HCT116 (cell line): ENCODE measurements at regions not wholly inside any gene's neighbourhood (a gene's known extent, or its start where the extent isn't known, plus 50 kb on each side); places are given as distances from the start of the nearest gene placed in this dataset.
"Not testable (repeated sequence)": the region's sequence is repeated elsewhere in the genome, so short reads cannot be mapped to it uniquely, and the experiment has no call there.

Experiments
- ATAC-seq: fragments of 200-7000 bp; cut with Tn5 transposase; 2 replicates; pipeline ENCODE4 v1.9.1; 2020; ENCODE audit warnings: mild to moderate bottlenecking, moderate library complexity
- BruUV-seq: library from RNA; stranded (reverse); fragments of 400-500 nt; replicated peaks from 2 replicates; lab custom pipeline; 2021; lab: Mats Ljungman, UMichigan
- CTCF ChIA-PET: fragments of 300-600 bp; sonication (Branson Sonifier 250); formaldehyde crosslinking; loops from one replicate; lab custom pipeline; 2021; ENCODE audit warnings: antibody characterized with exemption; lab: Charles Lee
- POLR2A ChIA-PET: fragments of 300-600, 350-600 bp; sonication (Branson Sonifier 250); formaldehyde crosslinking; loops from one replicate; lab custom pipeline; 2021; ENCODE audit warnings: antibody characterized with exemption; lab: Charles Lee
- RAD21 ChIA-PET, 2 experiments: fragments of 300-600 bp; sonication (Branson Sonifier 250); formaldehyde crosslinking; loops; one replicate each; lab custom pipeline; 2023; ENCODE audit warnings: low total read pairs in 2 of 2; ENCODE audit not compliant: uncharacterized antibody in 2 of 2, unreplicated experiment in 2 of 2, low non-redundant PET in 1 of 2; lab: Charles Lee
- DNase-seq: peaks from one replicate; pipeline ENCODE4 v3.0.0-alpha.2; 2010; ENCODE audit warnings: low read depth, low spot score
- H2AFZ ChIP-seq: fragments of 200-600 bp; shearing (Covaris generic), sonication (generic); 2 replicates; pipeline ENCODE4 v1.6.1; 2017; ENCODE audit warnings: low read depth, mixed run types, mixed read lengths, antibody characterized with exemption, low read length; ENCODE audit not compliant: poor library complexity, severe bottlenecking
- H3K27ac ChIP-seq: 2 replicates; pipeline ENCODE4 v1.5.1; 2012; ENCODE audit warnings: low read depth, low read length
- H3K27me3 ChIP-seq: fragments of 200-600 bp; sonication (generic); 2 replicates; pipeline ENCODE4 v1.6.1; 2016; ENCODE audit warnings: mixed run types, low read length, mixed read lengths; ENCODE audit not compliant: insufficient read depth
- H3K36me3 ChIP-seq, 2 experiments: fragments of 200-500 bp in 1 of 2; fragments of 200-600 bp in 1 of 2; sonication (Bioruptor generic) in 1 of 2; sonication (generic) in 1 of 2; 2 replicates each; pipeline versions ENCODE4 v1.5.1 to v1.6.1; 2014 to 2016; ENCODE audit warnings: low read length in 2 of 2, inconsistent platforms in 1 of 2, mixed read lengths in 1 of 2, mixed run types in 1 of 2; ENCODE audit not compliant: insufficient read depth in 2 of 2, control insufficient read depth in 1 of 2
- H3K4me1 ChIP-seq, 2 experiments: fragments of 200-600 bp in 1 of 2; sonication (generic) in 1 of 2; 2 replicates each; pipeline versions ENCODE4 v1.5.1 to v1.6.1; 2012 to 2017; ENCODE audit warnings: low read length in 2 of 2, inconsistent platforms in 1 of 2, mild to moderate bottlenecking in 1 of 2, mixed read lengths in 1 of 2, mixed run types in 1 of 2, moderate library complexity in 1 of 2; ENCODE audit not compliant: insufficient read depth in 2 of 2, control insufficient read depth in 1 of 2
- H3K4me2 ChIP-seq: fragments of 200-600 bp; sonication (generic); 2 replicates; pipeline ENCODE4 v1.6.1; 2017; ENCODE audit warnings: mixed run types, low read length, mixed read lengths
- H3K4me3 ChIP-seq, 2 experiments: fragments of 200-600 bp in 1 of 2; sonication (generic) in 1 of 2; replicated peaks in 1 of 2; 2 replicates each; pipeline ENCODE4 v1.5.1; 2011 to 2016; ENCODE audit warnings: low read length in 2 of 2, control low read depth in 1 of 2, low read depth in 1 of 2, mild to moderate bottlenecking in 1 of 2, mixed read lengths in 1 of 2, mixed run types in 1 of 2
- H3K79me2 ChIP-seq: fragments of 200-600 bp; sonication (generic); 2 replicates; pipeline ENCODE4 v1.6.1; 2017; ENCODE audit warnings: mild to moderate bottlenecking, mixed run types, low read length, moderate library complexity, mixed read lengths; ENCODE audit not compliant: insufficient read depth
- H3K9ac ChIP-seq: fragments of 200-600 bp; sonication (generic); 2 replicates; pipeline ENCODE4 v1.6.1; 2016; ENCODE audit warnings: low read length, mixed read lengths
- H3K9me2 ChIP-seq: fragments of 200-600 bp; sonication (generic), shearing (Covaris generic); 2 replicates; pipeline ENCODE4 v1.6.1; 2017; ENCODE audit warnings: mixed run types, mild to moderate bottlenecking, moderate library complexity; ENCODE audit not compliant: insufficient read depth
- H3K9me3 ChIP-seq, 2 experiments: fragments of 200-500 bp in 1 of 2; fragments of 200-600 bp in 1 of 2; sonication (Bioruptor generic) in 1 of 2; sonication (generic) in 1 of 2; 2 replicates each; pipeline ENCODE4 v1.6.1; 2014 to 2017; ENCODE audit warnings: low read length in 2 of 2, mixed read lengths in 2 of 2, inconsistent platforms in 1 of 2, low read depth in 1 of 2, mild to moderate bottlenecking in 1 of 2, mixed run types in 1 of 2, moderate library complexity in 1 of 2; ENCODE audit not compliant: control insufficient read depth in 1 of 2, insufficient read depth in 1 of 2
- H4K20me1 ChIP-seq: fragments of 200-600 bp; sonication (generic), shearing (Covaris generic); 2 replicates; pipeline ENCODE4 v1.6.1; 2017; ENCODE audit warnings: mixed run types, mild to moderate bottlenecking, moderate library complexity; ENCODE audit not compliant: insufficient read depth
- CBX3 ChIP-seq: IDR thresholded peaks from 2 replicates; pipeline ENCODE4 v1.6.1; 2012; ENCODE audit warnings: low read depth
- CEBPB ChIP-seq: IDR thresholded peaks from 2 replicates; pipeline ENCODE4 v1.6.1; 2012; ENCODE audit warnings: low read depth
- FOSL1 ChIP-seq: IDR thresholded peaks from 2 replicates; pipeline ENCODE4 v1.6.1; 2012; ENCODE audit warnings: low read depth
- POLR2A ChIP-seq: IDR thresholded peaks from 2 replicates; pipeline ENCODE4 v1.7.0; 2011; ENCODE audit warnings: borderline replicate concordance; ENCODE audit not compliant: insufficient read depth, insufficient read length; ENCODE audit errors: extremely low read depth
- POLR2AphosphoS5 ChIP-seq: IDR thresholded peaks from 2 replicates; pipeline ENCODE4 v1.6.1; 2011; ENCODE audit warnings: mild to moderate bottlenecking, low read depth, low read length, moderate library complexity
- SP1 ChIP-seq: IDR thresholded peaks from 2 replicates; pipeline ENCODE4 v1.6.1; 2012; ENCODE audit warnings: low read depth
- SRF ChIP-seq: IDR thresholded peaks from 2 replicates; pipeline ENCODE4 v1.6.1; 2012; ENCODE audit warnings: low read depth
- TCF7L2 ChIP-seq: IDR thresholded peaks from 2 replicates; pipeline ENCODE4 v1.7.0; 2011; ENCODE audit warnings: borderline replicate concordance, inconsistent platforms; ENCODE audit not compliant: insufficient read depth, insufficient read length; ENCODE audit errors: extremely low read depth
- YY1 ChIP-seq: IDR thresholded peaks from 2 replicates; pipeline ENCODE4 v1.6.1; 2011; ENCODE audit warnings: low read length, low read depth, moderate library complexity, mild to moderate bottlenecking; ENCODE audit not compliant: insufficient replicate concordance; ENCODE audit errors: extremely low read depth
- ZNF274 ChIP-seq: fragments of 200-500 bp; sonication (Bioruptor generic); IDR thresholded peaks from 2 replicates; pipeline ENCODE4 v1.6.1; 2014; ENCODE audit warnings: mild to moderate bottlenecking, low read depth, low read length, inconsistent platforms
- intact Hi-C: fragments of 100-400 bp; cut with micrococcal nuclease; formaldehyde crosslinking; loops from 2 replicates; pipeline ENCODE4 v1.10.0; 2022
- TF ChIP-seq, protein P1 (sequence below): IDR thresholded peaks from 2 replicates; pipeline ENCODE4 v1.6.1; 2012

GRCh38 chr3:181189556-181189955, 200.0 kb upstream of the DNAJC19 start (continued):
- no peak for TF ChIP-seq YY1
- no peak for TF ChIP-seq SRF
- TF ChIP-seq ZNF274, result no peak
- TF ChIP-seq, protein P1, sequence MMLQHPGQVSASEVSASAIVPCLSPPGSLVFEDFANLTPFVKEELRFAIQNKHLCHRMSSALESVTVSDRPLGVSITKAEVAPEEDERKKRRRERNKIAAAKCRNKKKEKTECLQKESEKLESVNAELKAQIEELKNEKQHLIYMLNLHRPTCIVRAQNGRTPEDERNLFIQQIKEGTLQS, result no peak
- TF ChIP-seq POLR2A, result no peak

DNA sequence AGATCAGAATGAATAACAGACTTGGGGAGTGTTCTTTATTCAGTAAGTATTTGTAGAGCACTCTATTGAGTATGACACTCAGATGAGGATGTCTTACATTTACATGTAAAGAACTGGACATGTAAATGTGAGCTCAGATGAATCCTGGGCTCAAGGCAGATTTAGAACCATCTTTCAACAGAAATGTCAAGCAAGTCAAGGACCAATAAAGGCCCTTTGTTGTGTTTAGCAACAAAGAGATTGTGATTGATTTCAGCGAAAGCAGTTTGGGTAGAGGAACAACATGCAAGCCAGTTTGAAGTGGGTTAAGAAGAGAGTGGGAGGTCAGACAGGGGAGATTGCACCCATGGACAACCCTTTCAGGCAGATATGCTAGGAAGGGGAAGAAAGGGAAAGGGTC, 194.2 kb upstream of the DNAJC19 start:
- Histone ChIP-seq H3K27ac (no peak overlapping the region), H3K9me3 (no peaks in the 10 kb centered on the region), H2AFZ (no peak overlapping the region), H3K4me1 (no peaks in the 10 kb centered on the region), H3K4me3 (no peak overlapping the region), H3K4me2 (no peak overlapping the region), H3K9me2 (no peaks in the 10 kb centered on the region), H4K20me1 (no peaks in the 10 kb centered on the region), H3K27me3 (0 out of 2 replicates have a peak, but pooled peaks cover 6% of the 10 kb centered on the region), H3K36me3 (no peaks in the 10 kb centered on the region), H3K79me2 (no peaks in the 10 kb centered on the region), H3K9ac (no peak overlapping the region)
- TF ChIP-seq, protein P1, result no peak
- no peak for TF ChIP-seq POLR2AphosphoS5
- no peak for TF ChIP-seq TCF7L2
- TF ChIP-seq CBX3, result no peak
- no peak for TF ChIP-seq FOSL1
- no peak for TF ChIP-seq SP1
- TF ChIP-seq CEBPB, result no peak
- ChIA-PET POLR2A (no interaction called here), RAD21 (no interaction called here), CTCF (no interaction called here)
- DNase-seq, result no peak
- BruUV-seq, result no TSS peak
- ATAC-seq, result no peak
- intact Hi-C loops, result no loop called here

GRCh38 chr3:181183057-181183456, 193.5 kb upstream of the DNAJC19 start:
- H3K9me3 ChIP-seq, H3K4me3 ChIP-seq, ATAC-seq, H3K79me2 ChIP-seq, H2AFZ ChIP-seq, DNase-seq, H3K9me2 ChIP-seq, H3K36me3 ChIP-seq, BruUV-seq, intact Hi-C loops, H4K20me1 ChIP-seq, RAD21 ChIA-PET, H3K4me1 ChIP-seq, CTCF ChIA-PET, H3K27ac ChIP-seq, H3K9ac ChIP-seq, POLR2A ChIA-PET, H3K4me2 ChIP-seq: not testable (repeated sequence)
- H3K27me3 ChIP-seq, result peaks cover 12% of the 10 kb centered on the region
